GM13976 (cell line): ENCODE measurements at regions not wholly inside any gene's neighbourhood (a gene's known extent, or its start where the extent isn't known, plus 50 kb on each side); places are given as distances from the start of the nearest gene placed in this dataset.

ENCODE experiments used
- DNase-seq: peaks from one replicate; pipeline ENCODE4 v3.0.0; 2012; ENCODE audit warnings: low spot score
- CTCF ChIP-seq: IDR thresholded peaks from 2 replicates; pipeline ENCODE4 v1.5.1; 2012; ENCODE audit warnings: borderline replicate concordance, mild to moderate bottlenecking; ENCODE audit not compliant: insufficient read depth; ENCODE audit errors: extremely low read depth, missing control alignments, control extremely low read depth
- in situ Hi-C: fragments of 300-500 bp; cut with MboI; formaldehyde crosslinking; loops from one replicate; pipeline ENCODE4 v1.12.0; 2022; ENCODE audit warnings: low sequenced_read_pairs, mixed read lengths, inconsistent platforms; ENCODE audit not compliant: unreplicated experiment

DNA sequence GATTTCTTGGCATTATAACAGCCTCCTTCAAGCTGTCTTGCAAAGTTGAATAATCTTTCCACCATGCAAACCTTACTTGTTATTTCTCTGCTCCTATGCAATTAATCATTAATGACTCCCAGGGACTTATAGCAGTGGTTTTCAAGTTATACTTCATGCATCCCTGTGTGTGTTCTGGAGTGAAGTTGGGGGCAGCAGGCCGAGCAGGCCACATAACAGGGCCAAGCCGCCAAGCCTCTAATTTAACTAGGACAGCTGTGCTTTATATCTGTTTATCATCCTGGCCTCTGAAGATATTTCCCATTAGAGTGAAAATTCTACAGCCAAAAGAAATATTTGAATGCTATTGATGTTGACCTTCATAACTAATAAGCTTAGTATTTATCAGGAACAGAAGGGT lies 133.5 kb upstream of the PAK3 start:
- in situ Hi-C loops = no loop called here
- TF ChIP-seq CTCF = no peak
- DNase-seq = no peak

- no peak for TF ChIP-seq CTCF
- in situ Hi-C loops = no loop called here
- no peak for DNase-seq
These were observed 140.3 kb upstream of the PAK3 start for GRCh38 chrX:110955706-110956105.

DNA sequence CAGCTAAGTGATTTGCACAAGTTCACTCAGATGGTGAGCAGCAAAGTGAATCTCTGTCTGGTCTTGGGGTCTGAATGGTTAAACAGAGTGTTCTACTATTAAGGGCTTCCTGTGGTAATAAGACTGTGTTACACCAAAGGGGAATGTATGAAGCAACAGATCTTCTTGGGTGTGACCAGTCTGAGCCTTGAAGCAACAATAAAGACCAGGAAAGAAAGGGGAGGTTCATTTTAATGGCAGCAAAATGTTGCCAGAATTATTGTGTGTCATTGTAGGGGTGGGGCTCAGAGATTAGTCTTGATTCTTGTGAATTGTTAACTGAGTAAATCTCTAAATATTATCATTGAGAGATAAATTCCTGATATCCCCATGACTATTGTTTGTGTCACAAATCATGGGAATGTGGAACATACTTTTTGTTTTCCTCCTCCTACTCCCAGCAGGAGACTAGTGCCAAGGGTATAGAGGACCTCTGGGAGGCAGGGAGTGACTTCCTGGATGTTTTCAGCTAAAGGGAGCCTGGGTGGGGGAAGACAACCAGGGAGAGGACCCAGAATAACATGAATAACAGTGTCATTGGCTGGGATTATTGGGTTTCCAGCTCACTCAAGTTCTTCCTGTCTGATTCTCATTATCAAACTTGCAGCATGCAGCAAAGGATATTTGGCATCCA lies 141.4 kb upstream of the PAK3 start:
- in situ Hi-C loops = no loop called here
- DNase-seq = no peak
- TF ChIP-seq CTCF = no peak

DNA sequence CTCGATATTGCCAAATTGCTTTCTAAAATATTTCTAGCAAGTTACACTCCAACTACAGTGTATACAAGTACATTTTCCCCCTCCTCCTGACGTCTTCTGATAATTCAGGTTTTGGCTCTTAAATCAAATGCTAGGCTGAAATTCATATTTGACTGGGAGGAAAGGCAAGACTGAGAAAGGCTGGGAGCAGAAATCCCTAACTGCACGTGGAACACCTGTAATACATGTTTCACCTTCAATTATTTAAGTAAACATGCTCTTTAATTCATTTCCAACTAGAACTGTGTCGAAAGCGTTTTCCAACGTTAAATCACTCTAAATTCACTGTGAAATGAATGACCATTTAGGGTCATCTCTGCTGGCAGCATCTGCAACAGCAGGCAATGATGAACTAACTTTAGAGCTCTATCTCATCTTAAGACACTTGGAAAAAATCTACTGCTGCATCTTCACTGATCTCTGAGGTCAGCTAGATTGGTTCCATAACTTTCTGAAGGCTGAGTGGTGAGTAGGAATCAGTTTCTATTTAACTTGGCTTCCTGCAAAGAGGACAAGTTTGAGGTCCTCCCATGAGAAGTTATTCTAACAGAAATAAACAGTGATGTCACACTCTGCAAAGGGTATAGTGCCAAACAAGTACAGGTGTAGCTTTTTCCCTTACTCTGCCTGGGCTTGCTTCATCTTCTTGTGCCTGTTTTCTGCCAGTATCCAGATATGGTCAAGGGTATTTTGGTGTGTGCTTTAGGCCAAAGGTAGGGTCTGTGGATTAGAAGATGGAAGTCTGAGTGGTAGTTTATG lies 144.3 kb upstream of the PAK3 start:
- no peak for TF ChIP-seq CTCF
- in situ Hi-C loops = no loop called here
- no peak for DNase-seq

DNA sequence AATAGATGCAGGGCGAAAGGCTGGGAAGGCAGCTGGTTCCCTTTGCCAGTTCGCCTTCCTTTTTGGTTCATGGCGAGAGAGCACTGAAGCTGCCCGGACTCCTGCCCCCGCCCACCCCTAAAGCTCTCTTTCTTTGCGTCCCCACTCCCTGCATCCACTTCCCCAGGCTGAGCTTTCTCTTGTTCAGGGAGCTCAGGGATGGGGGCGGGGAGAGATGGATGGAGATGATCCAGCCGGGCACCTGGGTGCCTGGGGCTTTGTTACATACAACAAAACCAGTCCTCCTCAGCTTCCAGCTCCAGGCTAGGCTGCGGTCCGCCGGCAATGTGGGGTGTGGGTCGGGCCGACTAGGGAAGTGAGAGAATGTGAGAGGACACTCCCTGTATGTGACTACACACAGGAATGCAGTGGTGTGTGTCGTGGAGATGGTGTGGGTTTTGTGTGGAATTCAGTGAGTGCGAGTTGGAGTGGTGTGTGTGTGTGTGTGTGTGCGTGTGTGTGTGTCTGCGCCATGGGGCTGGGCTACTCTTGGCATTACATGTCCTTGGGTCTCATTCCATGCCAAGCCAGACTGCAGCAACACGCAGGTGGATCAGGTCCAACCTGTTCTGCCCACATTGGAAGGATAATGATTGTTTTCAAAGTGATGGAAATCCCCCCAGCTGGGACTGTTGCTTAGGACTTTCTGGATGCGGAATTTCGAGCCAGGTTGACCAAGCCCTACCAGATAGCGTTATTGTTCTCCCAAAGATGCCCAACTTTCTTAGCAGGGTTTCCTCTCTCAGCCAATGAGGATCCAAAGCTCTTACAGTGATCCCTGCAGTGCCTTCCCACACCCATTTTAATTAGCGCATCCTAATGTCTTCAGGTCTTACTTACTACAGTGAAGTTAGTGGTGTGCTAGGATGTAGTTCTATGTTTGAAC lies 149.4 kb upstream of the CHRDL1 start:
- in situ Hi-C loops = no loop called here
- TF ChIP-seq CTCF = no peak
- DNase-seq = peak; percentile 6

DNA sequence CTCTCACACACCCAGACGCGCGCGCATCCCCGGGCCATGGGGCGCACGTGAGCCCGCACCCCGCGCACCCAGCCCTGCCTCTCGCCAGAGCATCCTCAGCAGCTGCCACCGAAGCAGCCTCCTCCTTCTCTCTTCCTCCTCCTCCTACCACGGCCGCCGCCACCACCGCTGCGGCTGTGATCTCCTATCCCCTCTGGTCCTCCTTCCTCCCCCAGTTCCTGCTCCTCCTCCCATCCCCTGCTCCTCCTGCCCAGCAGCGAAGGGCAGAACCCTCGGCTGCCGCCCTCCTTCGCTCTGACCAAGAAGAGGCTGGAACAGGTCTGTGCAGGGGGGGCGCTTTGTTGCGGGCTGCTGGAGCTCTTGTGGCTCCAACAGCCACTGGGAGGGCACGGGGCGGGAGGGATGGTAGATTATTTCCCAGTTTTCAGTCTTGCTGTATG lies 148.7 kb upstream of the CHRDL1 start:
- in situ Hi-C loops = no loop called here

More for the DNA sequence above, 148.7 kb upstream of the CHRDL1 start:
- no peak for DNase-seq
- TF ChIP-seq CTCF = no peak
